IMR-90 (cell line): ENCODE measurements at regions not wholly inside any gene's neighbourhood (a gene's known extent, or its start where the extent isn't known, plus 50 kb on each side); places are given as distances from the start of the nearest gene placed in this dataset.
"Not testable (repeated sequence)": the region's sequence is repeated elsewhere in the genome, so short reads cannot be mapped to it uniquely, and the experiment has no call there.

Experiments
- RFX5 ChIP-seq: IDR thresholded peaks from 2 replicates; pipeline ENCODE4 v1.8.0; 2012; ENCODE audit warnings: low read depth, mild to moderate bottlenecking, low read length, moderate library complexity
- SMC3 ChIP-seq: fragments of 150-350 bp; IDR thresholded peaks from 2 replicates; pipeline ENCODE4 v1.6.1; 2016; ENCODE audit warnings: low read depth, mild to moderate bottlenecking, antibody characterized with exemption, low read length, moderate library complexity
- TF ChIP-seq, protein P1 (sequence below): conservative IDR thresholded peaks from 2 replicates; pipeline ENCODE4 v1.5.1; 2012; ENCODE audit warnings: mild to moderate bottlenecking, low read depth, low read length, improper control_type of control experiment

DNA sequence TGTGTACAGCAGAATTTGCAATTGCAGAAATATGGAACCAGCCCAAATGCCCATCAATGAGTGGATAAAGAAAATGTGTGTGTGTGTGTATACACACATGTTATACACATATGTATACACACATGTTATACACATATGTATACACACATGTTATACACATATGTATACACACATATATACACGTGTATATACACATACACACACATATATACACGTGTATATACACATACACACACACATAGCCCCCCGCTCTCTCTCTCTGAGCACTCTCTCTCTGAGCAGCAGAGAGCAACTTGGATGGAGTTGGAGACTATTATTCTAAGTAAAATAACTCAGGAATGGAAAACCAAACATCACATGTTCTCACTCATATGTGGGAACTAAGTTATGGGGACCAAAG is 289.6 kb upstream of the INTU start:
- not testable (repeated sequence) for TF ChIP-seq SMC3, RFX5
- TF ChIP-seq, protein P1, sequence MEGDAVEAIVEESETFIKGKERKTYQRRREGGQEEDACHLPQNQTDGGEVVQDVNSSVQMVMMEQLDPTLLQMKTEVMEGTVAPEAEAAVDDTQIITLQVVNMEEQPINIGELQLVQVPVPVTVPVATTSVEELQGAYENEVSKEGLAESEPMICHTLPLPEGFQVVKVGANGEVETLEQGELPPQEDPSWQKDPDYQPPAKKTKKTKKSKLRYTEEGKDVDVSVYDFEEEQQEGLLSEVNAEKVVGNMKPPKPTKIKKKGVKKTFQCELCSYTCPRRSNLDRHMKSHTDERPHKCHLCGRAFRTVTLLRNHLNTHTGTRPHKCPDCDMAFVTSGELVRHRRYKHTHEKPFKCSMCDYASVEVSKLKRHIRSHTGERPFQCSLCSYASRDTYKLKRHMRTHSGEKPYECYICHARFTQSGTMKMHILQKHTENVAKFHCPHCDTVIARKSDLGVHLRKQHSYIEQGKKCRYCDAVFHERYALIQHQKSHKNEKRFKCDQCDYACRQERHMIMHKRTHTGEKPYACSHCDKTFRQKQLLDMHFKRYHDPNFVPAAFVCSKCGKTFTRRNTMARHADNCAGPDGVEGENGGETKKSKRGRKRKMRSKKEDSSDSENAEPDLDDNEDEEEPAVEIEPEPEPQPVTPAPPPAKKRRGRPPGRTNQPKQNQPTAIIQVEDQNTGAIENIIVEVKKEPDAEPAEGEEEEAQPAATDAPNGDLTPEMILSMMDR: not testable (repeated sequence)
